ENCODE measurements at regions not wholly inside any gene's neighbourhood (a gene's known extent, or its start where the extent isn't known, plus 50 kb on each side); places are given as distances from the start of the nearest gene placed in this dataset.

DNA sequence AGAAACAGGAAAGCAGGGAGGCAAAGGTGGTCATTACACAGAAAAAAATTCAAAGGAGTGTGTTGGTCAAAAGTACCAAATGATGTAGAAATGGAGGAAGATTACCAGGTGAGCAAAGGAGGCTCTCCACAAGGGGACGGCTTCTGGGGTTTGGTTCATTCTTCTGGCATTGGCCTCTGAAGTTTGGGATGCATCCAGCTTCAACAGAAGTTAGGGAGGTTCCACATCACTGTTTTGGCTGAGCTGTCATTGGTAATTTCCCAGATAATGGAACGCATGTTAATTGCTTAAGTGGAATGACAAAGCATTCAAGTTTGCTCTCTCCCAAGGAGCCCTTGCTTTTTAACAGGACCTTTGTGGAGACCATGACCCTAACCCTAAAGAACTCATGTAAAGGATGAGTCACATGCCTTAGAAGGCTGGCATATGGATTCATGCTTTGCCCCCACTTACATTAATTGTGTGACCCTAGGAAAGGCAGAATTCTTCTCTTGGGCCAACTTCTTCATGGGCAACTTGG is 398.6 kb downstream of the GPAM start:
- Histone ChIP-seq H4K8ac (ENCODE audit: low read depth in 2 of 2, low read length in 2 of 2) (no peak overlapping the region), H3K14ac (replicated peaks; ENCODE audit: low read depth, low read length) (no peak overlapping the region), H3K9me1 (ENCODE audit: insufficient read depth, low read length) (no peaks in the 10 kb centered on the region), H3K9me3 (ENCODE audit: control insufficient read depth, insufficient read depth, low read length) (peaks cover 8% of the 10 kb centered on the region), H2AK9ac (replicated peaks; ENCODE audit: low read depth, low read length, poor library complexity) (no peak overlapping the region), H2BK20ac (ENCODE audit: low read depth, low read length) (no peak overlapping the region), H2BK15ac (ENCODE audit: low read depth, low read length) (no peak overlapping the region), H3K23ac (ENCODE audit: low read depth, low read length) (no peak overlapping the region), H2AFZ (replicated peaks; ENCODE audit: low read length, poor library complexity) (no peak overlapping the region), H4K5ac (ENCODE audit: low read depth, low read length) (no peak overlapping the region), H4K91ac (ENCODE audit: insufficient read depth, low read depth, low read length) (no peak overlapping the region), H3K9ac (ENCODE audit: low read depth, low read length) (no peak overlapping the region), H3K79me1 (ENCODE audit: low read depth in 1 of 2, low read length in 2 of 2) (no peaks in the 10 kb centered on the region), H2BK5ac (ENCODE audit: low read depth, low read length, poor library complexity, severe bottlenecking) (no peak overlapping the region), H3K36me3 (ENCODE audit: control insufficient read depth, insufficient read depth, low read length) (no peaks in the 10 kb centered on the region), H3K4me1 (ENCODE audit: control insufficient read depth, insufficient read depth, low read length) (no peaks in the 10 kb centered on the region), H3K18ac (ENCODE audit: low read depth, low read length) (no peak overlapping the region), H4K20me1 (ENCODE audit: insufficient read depth, low read length) (no peaks in the 10 kb centered on the region), H3K27ac (ENCODE audit: insufficient read depth, low read length) (no peak overlapping the region), H3K4me2 (ENCODE audit: low read depth, low read length) (no peak overlapping the region), H3K27me3 (ENCODE audit: control insufficient read depth, insufficient read depth, low read length) (no peaks in the 10 kb centered on the region), H3K56ac (ENCODE audit: extremely low read depth, insufficient read depth, low read length) (no peak overlapping the region), H2AK5ac (ENCODE audit: low read depth, low read length) (no peak overlapping the region), H3K4ac (ENCODE audit: low read depth, low read length) (no peak overlapping the region), H2BK120ac (ENCODE audit: low read depth, low read length) (no peak overlapping the region), H3K4me3 (ENCODE audit: insufficient read depth, low read depth, low read length) (no peak overlapping the region)
- TF ChIP-seq, protein P1, sequence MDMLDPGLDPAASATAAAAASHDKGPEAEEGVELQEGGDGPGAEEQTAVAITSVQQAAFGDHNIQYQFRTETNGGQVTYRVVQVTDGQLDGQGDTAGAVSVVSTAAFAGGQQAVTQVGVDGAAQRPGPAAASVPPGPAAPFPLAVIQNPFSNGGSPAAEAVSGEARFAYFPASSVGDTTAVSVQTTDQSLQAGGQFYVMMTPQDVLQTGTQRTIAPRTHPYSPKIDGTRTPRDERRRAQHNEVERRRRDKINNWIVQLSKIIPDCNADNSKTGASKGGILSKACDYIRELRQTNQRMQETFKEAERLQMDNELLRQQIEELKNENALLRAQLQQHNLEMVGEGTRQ (IDR thresholded peaks at IDR 0.05; ENCODE audit: low read depth, low read length), result no peak
- TF ChIP-seq, protein P2, sequence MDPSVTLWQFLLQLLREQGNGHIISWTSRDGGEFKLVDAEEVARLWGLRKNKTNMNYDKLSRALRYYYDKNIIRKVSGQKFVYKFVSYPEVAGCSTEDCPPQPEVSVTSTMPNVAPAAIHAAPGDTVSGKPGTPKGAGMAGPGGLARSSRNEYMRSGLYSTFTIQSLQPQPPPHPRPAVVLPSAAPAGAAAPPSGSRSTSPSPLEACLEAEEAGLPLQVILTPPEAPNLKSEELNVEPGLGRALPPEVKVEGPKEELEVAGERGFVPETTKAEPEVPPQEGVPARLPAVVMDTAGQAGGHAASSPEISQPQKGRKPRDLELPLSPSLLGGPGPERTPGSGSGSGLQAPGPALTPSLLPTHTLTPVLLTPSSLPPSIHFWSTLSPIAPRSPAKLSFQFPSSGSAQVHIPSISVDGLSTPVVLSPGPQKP (IDR thresholded peaks at IDR 0.05; ENCODE audit: borderline replicate concordance, low read depth, low read length), result no peak
- TF ChIP-seq CEBPB (IDR thresholded peaks at IDR 0.05; ENCODE audit: low read depth, low read length), result no peak
- no peak for TF ChIP-seq MAFK (IDR thresholded peaks at IDR 0.05; ENCODE audit: low read depth, low read length)
- no peak for TF ChIP-seq MAZ (IDR thresholded peaks at IDR 0.05; ENCODE audit: borderline replicate concordance, low read depth, low read length)
- no peak for TF ChIP-seq BHLHE40 (IDR thresholded peaks at IDR 0.05; ENCODE audit: low read depth, low read length)
- TF ChIP-seq NFE2L2 (IDR thresholded peaks at IDR 0.05; ENCODE audit: low read depth, low read length), result no peak
- TF ChIP-seq RFX5 (IDR thresholded peaks at IDR 0.05; ENCODE audit: low read depth, low read length), result no peak
- no peak for TF ChIP-seq FOS (IDR thresholded peaks at IDR 0.05; ENCODE audit: low read depth, low read length)
- no peak for TF ChIP-seq CHD1 (IDR thresholded peaks at IDR 0.05; ENCODE audit: low read depth, low read length)
- TF ChIP-seq MXI1 (IDR thresholded peaks at IDR 0.05; ENCODE audit: borderline replicate concordance, low read depth, low read length), result no peak
- TF ChIP-seq, protein P3, sequence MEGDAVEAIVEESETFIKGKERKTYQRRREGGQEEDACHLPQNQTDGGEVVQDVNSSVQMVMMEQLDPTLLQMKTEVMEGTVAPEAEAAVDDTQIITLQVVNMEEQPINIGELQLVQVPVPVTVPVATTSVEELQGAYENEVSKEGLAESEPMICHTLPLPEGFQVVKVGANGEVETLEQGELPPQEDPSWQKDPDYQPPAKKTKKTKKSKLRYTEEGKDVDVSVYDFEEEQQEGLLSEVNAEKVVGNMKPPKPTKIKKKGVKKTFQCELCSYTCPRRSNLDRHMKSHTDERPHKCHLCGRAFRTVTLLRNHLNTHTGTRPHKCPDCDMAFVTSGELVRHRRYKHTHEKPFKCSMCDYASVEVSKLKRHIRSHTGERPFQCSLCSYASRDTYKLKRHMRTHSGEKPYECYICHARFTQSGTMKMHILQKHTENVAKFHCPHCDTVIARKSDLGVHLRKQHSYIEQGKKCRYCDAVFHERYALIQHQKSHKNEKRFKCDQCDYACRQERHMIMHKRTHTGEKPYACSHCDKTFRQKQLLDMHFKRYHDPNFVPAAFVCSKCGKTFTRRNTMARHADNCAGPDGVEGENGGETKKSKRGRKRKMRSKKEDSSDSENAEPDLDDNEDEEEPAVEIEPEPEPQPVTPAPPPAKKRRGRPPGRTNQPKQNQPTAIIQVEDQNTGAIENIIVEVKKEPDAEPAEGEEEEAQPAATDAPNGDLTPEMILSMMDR (conservative IDR thresholded peaks at IDR 0.05; ENCODE audit: low read depth, low read length), result no peak
- TF ChIP-seq POLR2A (IDR thresholded peaks at IDR 0.05; ENCODE audit: low read depth, low read length), result no peak
- no peak for TF ChIP-seq RCOR1 (IDR thresholded peaks at IDR 0.05; ENCODE audit: insufficient replicate concordance, low read length)
- TF ChIP-seq SMC3 (IDR thresholded peaks at IDR 0.05; ENCODE audit: low read depth, low read length), result no peak
- no peak for TF ChIP-seq RAD21 (IDR thresholded peaks at IDR 0.05; ENCODE audit: low read length)
- intact Hi-C loops (cut with micrococcal nuclease), result no loop called here
- in situ Hi-C loops (cut with MboI; ENCODE audit: low sequenced_read_pairs), result no loop called here
- no peak for ATAC-seq (ENCODE audit: low read depth)
- dilution Hi-C loops (cut with HindIII; ENCODE audit: low sequenced_read_pairs, unreplicated experiment), result no loop called here
- CTCF ChIA-PET, result no interaction called here
- no peak for DNase-seq
- POLR2A ChIA-PET (ENCODE audit: unreplicated experiment), result no interaction called here
- 0% methylated on average over 1 of the region's 2 CpGs; no CpG with 5 or more reads in 1 of the 2 experiments for WGBS, 2 experiments (ENCODE audit: extremely low coverage in 2 of 2, insufficient read length in 1 of 2)
- no TSS peak for BruUV-seq (replicated peaks)
